ENCODE measurements at regions not wholly inside any gene's neighbourhood (a gene's known extent, or its start where the extent isn't known, plus 50 kb on each side); places are given as distances from the start of the nearest gene placed in this dataset.

- H4K91ac ChIP-seq (replicated peaks; ENCODE audit: insufficient read length, low read length) = no peak overlapping the region
- H3K36me3 ChIP-seq (ENCODE audit: control insufficient read depth in 2 of 4, insufficient read depth in 4 of 4, low read length in 3 of 4) = no peaks in the 10 kb centered on the region
- no peak overlapping the region for H3K14ac ChIP-seq (ENCODE audit: insufficient read length)
- H3K18ac ChIP-seq (ENCODE audit: extremely low read depth, low read length) = no peak overlapping the region
- H2BK12ac ChIP-seq (ENCODE audit: low read depth, low read length) = no peak overlapping the region
- no peak overlapping the region for H2AK5ac ChIP-seq (ENCODE audit: low read depth, low read length)
- H3K27me3 ChIP-seq (replicated peaks in 1 of 4; ENCODE audit: control insufficient read depth in 3 of 4, extremely low read depth in 1 of 4, insufficient read depth in 3 of 4, low read length in 3 of 4) = no peaks in the 10 kb centered on the region
- no peak overlapping the region for H2BK120ac ChIP-seq (replicated peaks; ENCODE audit: low read depth, low read length)
- no peaks in the 10 kb centered on the region for H3K4me1 ChIP-seq (replicated peaks in 1 of 4; ENCODE audit: control insufficient read depth in 3 of 4, insufficient read depth in 4 of 4, low read length in 3 of 4)
- no peak overlapping the region for H3K4ac ChIP-seq (replicated peaks; ENCODE audit: insufficient read length, low read depth, low read length)
- H3K79me2 ChIP-seq (ENCODE audit: control insufficient read depth in 1 of 2, insufficient read depth in 2 of 2, low read length in 2 of 2) = no peaks in the 10 kb centered on the region
- 91% methylated on average over 4 of the region's 4 CpGs; no CpG with 5 or more reads in 1 of the 2 experiments for WGBS, 2 experiments (ENCODE audit: extremely low coverage in 1 of 2, insufficient coverage in 1 of 2, insufficient read length in 1 of 2, insufficient replicate concordance in 2 of 2, low coverage in 1 of 2, low lambda C conversion rate in 2 of 2, missing lambda C conversion rate in 1 of 2)
- H2BK5ac ChIP-seq (ENCODE audit: low read depth, low read length) = no peak overlapping the region
- H2BK15ac ChIP-seq (ENCODE audit: low read length) = no peak overlapping the region
- FAIRE-seq (no peak), DNase-seq (ENCODE audit: low read depth in 1 of 2, low spot score in 2 of 2) (no peak)
- H2BK20ac ChIP-seq (ENCODE audit: low read length) = no peak overlapping the region
- H2AFZ ChIP-seq (ENCODE audit: low read length) = no peak overlapping the region
- H3K9ac ChIP-seq (replicated peaks in 1 of 4; ENCODE audit: extremely low read depth in 1 of 4, low read depth in 3 of 4, low read length in 3 of 4) = no peak overlapping the region
- TF ChIP-seq ZNF274 (IDR thresholded peaks at IDR 0.05; ENCODE audit: borderline replicate concordance, extremely low read depth, low read length) = no peak
- ChIA-PET CTCF (ENCODE audit: partially characterized antibody) (interaction anchor here (0.6 to 1.9 kb wide), 3 partner anchors 100 to 908 kb away, joined by 3 to 5 read pairs (median 3); no protein-coding TSS in a partner anchor), POLR2A (ENCODE audit: partially characterized antibody) (interaction anchor here (1.1 kb wide), 1 partner anchor 12 kb away, joined by 3 read pairs; no protein-coding TSS in a partner anchor)
- H3K23me2 ChIP-seq (ENCODE audit: low read depth, low read length) = no peaks in the 10 kb centered on the region
- H3K9me3 ChIP-seq (ENCODE audit: insufficient read depth in 2 of 2, low read depth in 1 of 2, low read length in 1 of 2) = no peaks in the 10 kb centered on the region
- no peak overlapping the region for H3K4me2 ChIP-seq (ENCODE audit: insufficient read depth in 1 of 2, low read depth in 2 of 2, low read length in 2 of 2)
- no peak overlapping the region for H4K5ac ChIP-seq (ENCODE audit: insufficient read length, low read depth, low read length)
- H3K27ac ChIP-seq (ENCODE audit: low read depth, low read length) = no peak overlapping the region
- no peaks in the 10 kb centered on the region for H3K79me1 ChIP-seq (ENCODE audit: low read depth, low read length)
- H3K4me3 ChIP-seq (ENCODE audit: extremely low read depth in 1 of 4, insufficient read depth in 2 of 4, low read depth in 3 of 4, low read length in 4 of 4) = no peak overlapping the region
- H4K8ac ChIP-seq (ENCODE audit: extremely low read depth, insufficient read depth, low read length) = no peak overlapping the region
- H3K23ac ChIP-seq (ENCODE audit: insufficient read length) = no peak overlapping the region
- no peak overlapping the region for H3K56ac ChIP-seq (replicated peaks; ENCODE audit: insufficient read length, low read depth, low read length)
- H4K20me1 ChIP-seq (replicated peaks in 1 of 2; ENCODE audit: control insufficient read depth in 1 of 2, insufficient read depth in 2 of 2, low read length in 2 of 2) = no peaks in the 10 kb centered on the region
These were observed 185.8 kb downstream of the SNX10 start for GRCh38 chr7:26477381-26477990.
